Heart right ventricle (tissue), 16 donors: ENCODE measurements at regions not wholly inside any gene's neighbourhood (a gene's known extent, or its start where the extent isn't known, plus 50 kb on each side); places are given as distances from the start of the nearest gene placed in this dataset.

ENCODE experiments used
- ATAC-seq, 8 donors: fragments of 200-7000 bp; cut with Tn5 transposase; one replicate each; pipeline ENCODE4 v1.9.1; 2020; ENCODE audit warnings: mild to moderate bottlenecking in 8 of 8, moderate library complexity in 8 of 8, moderate number of reproducible peaks in 1 of 8
- DNase-seq, 2 donors: peaks; one replicate each; pipeline ENCODE4 v3.0.0-alpha.2; 2020
- H3K27ac ChIP-seq, 10 donors: fragments of 200-600 bp; sonication (generic) in 2 of 10; one replicate each; pipeline versions ENCODE4 v1.5.0 to v1.8.0; 2020 to 2022; ENCODE audit warnings: mild to moderate bottlenecking in 3 of 10
- H3K27me3 ChIP-seq, 7 donors: fragments of 200-600 bp; one replicate each; pipeline ENCODE4 v1.8.0; 2021 to 2022; ENCODE audit warnings: mild to moderate bottlenecking in 2 of 7
- H3K36me3 ChIP-seq, 9 donors: fragments of 200-600 bp; sonication (generic) in 1 of 9; one replicate each; pipeline versions ENCODE4 v1.5.0 to v1.8.0; 2020 to 2022; ENCODE audit warnings: mild to moderate bottlenecking in 2 of 9
- H3K4me1 ChIP-seq, 9 donors: fragments of 200-600 bp; sonication (generic) in 1 of 9; one replicate each; pipeline versions ENCODE4 v1.5.0 to v1.8.0; 2020 to 2022; ENCODE audit warnings: mild to moderate bottlenecking in 4 of 9
- H3K4me3 ChIP-seq, 10 donors: fragments of 200-600 bp; sonication (generic) in 2 of 10; one replicate each; pipeline versions ENCODE4 v1.5.0 to v1.8.0; 2020 to 2022; ENCODE audit warnings: mild to moderate bottlenecking in 7 of 10, moderate library complexity in 2 of 10
- H3K9me3 ChIP-seq, 11 donors: fragments of 200-600 bp in 10 of 11; sonication (generic) in 2 of 11; one replicate each; pipeline versions ENCODE4 v1.5.0 to v1.8.0; 2013 to 2022; ENCODE audit warnings: mild to moderate bottlenecking in 2 of 11, control low read depth in 1 of 11, moderate library complexity in 1 of 11
- WGBS, 2 donors: extraction: QIAGEN DNeasy Blood & Tissue Kit; methylation state at CpG; one replicate each; pipeline ENCODE4 v1.1.7; 2013; ENCODE audit warnings: inconsistent platforms in 1 of 2; 5-methylcytosine and 5-hydroxymethylcytosine counted together
- intact Hi-C, 10 donors: fragments of 100-400 bp; cut with DNase I; formaldehyde crosslinking; loops; one replicate each; pipeline versions ENCODE4 v1.11.1 to v1.14.2; 2022
- TF ChIP-seq, protein P1 (sequence below), 9 donors: fragments of 200-600 bp; sonication (generic) in 2 of 9; IDR thresholded peaks; one replicate each; pipeline versions ENCODE4 v1.5.0 to v1.8.0; 2021 to 2022; ENCODE audit warnings: antibody characterized with exemption in 9 of 9, mild to moderate bottlenecking in 5 of 9, moderate library complexity in 1 of 9
- donor health status: Arrhythmogenic right ventricular cardiomyopathy.
- donor health status: ischemic (EF 13 %, LVEDD 7.1; RV severe dilation, severe dysfunction).
- donor health status: healthy with polysubstance abuse.
- donor health status: DM: no; HTN: yes; CAD: no.
- donor health status: DM: no; HTN: no; CAD: no.
- donor health status: ischemic (EF 25% LVEDD 6.9; RV normal size, moderate dysfunction).
- donor health status: ischemic (EF 25% LVEDD 5.7; RV mildly dilated, moderate dysfunction).
- donor health status: healthy.
- donor health status: DM: yes; HTN: yes; CAD: no.
- donor health status: Ischemic cardiomyopathy.
- donor health status: ischemic (EF 35%, LVEDD 5.7; RV mildly dilated, moderate dysfunction).
- donor health status: nonischemic (EF 11% LVEDD 7.7; RV severe dilation, severe dysfunction).
- donor health status: DM: yes; HTN: yes; CAD: no.
- donor health status: PGD.
- donor health status: ischemic (EF 29% LVEDD 5.4; RV normal size, mild dysfunction).
- donor health status: nonischemic (EF 23%, LVEDD 6.1; RV moderate dilation, normal function).

DNA sequence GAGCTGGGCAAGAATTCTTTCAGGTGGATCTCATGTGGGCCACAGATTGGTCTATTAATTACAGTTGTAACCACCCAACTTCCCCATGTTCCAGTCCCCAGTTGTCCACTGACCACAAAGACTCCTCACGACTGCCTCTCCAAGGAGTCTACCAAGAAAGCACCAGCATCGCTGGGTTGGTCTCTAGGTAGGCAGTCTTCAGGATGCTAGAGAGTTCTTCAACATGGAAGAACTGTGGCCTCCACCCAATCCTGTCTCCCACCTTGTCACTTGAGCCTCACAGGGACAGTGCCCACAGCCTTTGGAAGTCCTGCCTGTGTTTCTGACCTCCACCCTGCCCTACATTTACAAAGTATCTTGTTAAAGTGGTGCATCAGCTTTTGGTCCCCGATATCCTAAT, 184.7 kb upstream of the FN1 start:
- Histone ChIP-seq H3K27me3 (no peaks in the 10 kb centered on the region), H3K36me3 (no peaks in the 10 kb centered on the region), H3K9me3 (peaks cover 0 to 6% (median 0%) of the 10 kb centered on the region in 11 donors), H3K27ac (no peak overlapping the region), H3K4me1 (peaks cover 0 to 36% (median 6%) of the 10 kb centered on the region in 9 donors), H3K4me3 (no peak overlapping the region)
- TF ChIP-seq, protein P1, sequence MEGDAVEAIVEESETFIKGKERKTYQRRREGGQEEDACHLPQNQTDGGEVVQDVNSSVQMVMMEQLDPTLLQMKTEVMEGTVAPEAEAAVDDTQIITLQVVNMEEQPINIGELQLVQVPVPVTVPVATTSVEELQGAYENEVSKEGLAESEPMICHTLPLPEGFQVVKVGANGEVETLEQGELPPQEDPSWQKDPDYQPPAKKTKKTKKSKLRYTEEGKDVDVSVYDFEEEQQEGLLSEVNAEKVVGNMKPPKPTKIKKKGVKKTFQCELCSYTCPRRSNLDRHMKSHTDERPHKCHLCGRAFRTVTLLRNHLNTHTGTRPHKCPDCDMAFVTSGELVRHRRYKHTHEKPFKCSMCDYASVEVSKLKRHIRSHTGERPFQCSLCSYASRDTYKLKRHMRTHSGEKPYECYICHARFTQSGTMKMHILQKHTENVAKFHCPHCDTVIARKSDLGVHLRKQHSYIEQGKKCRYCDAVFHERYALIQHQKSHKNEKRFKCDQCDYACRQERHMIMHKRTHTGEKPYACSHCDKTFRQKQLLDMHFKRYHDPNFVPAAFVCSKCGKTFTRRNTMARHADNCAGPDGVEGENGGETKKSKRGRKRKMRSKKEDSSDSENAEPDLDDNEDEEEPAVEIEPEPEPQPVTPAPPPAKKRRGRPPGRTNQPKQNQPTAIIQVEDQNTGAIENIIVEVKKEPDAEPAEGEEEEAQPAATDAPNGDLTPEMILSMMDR (IDR thresholded peaks at IDR 0.05) = no peak
- intact Hi-C loops = no loop called here
- ATAC-seq = no peak
- no peak for DNase-seq
- 98 to 99% methylated on average over 3 of the region's 3 CpGs for WGBS, 2 donors

DNA sequence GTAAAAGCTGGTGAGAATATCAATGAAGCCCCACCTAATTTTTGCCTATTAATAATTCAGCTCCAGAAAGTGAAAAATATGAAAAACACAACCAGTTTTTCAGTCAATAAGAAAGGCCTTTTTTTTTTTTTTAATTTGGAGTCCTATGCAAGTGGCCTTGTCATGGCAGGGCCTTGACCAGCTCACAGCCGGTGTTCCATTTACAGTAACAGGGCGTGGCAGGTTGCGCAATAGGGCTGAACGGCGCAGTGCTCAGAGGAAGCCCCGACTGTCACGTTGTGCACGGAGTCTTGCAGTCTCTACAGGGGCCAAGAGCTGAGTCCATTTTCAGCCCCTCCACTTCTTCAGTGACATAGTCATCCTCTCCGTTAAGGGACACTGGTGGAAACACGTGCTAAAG, 184.1 kb upstream of the FN1 start:
- DNase-seq (peak in 1 of 2 donors; percentile 35), ATAC-seq (peak in 5 of 8 donors; percentile 34 to 62 (median 44))
- H3K27me3 ChIP-seq = no peaks in the 10 kb centered on the region
- WGBS, 2 donors = 77 to 87% methylated on average over 10 of the region's 10 CpGs
- H3K4me3 ChIP-seq = peak overlapping the region in 1 of 10 donors; percentile 1
- H3K4me1 ChIP-seq = peaks cover 0 to 41% (median 6%) of the 10 kb centered on the region in 9 donors
- H3K9me3 ChIP-seq = peaks cover 0 to 11% (median 0%) of the 10 kb centered on the region in 11 donors
- TF ChIP-seq, protein P1 (IDR thresholded peaks at IDR 0.05) = no peak
- intact Hi-C loops = no loop called here
- no peaks in the 10 kb centered on the region for H3K36me3 ChIP-seq
- H3K27ac ChIP-seq = no peak overlapping the region

DNA sequence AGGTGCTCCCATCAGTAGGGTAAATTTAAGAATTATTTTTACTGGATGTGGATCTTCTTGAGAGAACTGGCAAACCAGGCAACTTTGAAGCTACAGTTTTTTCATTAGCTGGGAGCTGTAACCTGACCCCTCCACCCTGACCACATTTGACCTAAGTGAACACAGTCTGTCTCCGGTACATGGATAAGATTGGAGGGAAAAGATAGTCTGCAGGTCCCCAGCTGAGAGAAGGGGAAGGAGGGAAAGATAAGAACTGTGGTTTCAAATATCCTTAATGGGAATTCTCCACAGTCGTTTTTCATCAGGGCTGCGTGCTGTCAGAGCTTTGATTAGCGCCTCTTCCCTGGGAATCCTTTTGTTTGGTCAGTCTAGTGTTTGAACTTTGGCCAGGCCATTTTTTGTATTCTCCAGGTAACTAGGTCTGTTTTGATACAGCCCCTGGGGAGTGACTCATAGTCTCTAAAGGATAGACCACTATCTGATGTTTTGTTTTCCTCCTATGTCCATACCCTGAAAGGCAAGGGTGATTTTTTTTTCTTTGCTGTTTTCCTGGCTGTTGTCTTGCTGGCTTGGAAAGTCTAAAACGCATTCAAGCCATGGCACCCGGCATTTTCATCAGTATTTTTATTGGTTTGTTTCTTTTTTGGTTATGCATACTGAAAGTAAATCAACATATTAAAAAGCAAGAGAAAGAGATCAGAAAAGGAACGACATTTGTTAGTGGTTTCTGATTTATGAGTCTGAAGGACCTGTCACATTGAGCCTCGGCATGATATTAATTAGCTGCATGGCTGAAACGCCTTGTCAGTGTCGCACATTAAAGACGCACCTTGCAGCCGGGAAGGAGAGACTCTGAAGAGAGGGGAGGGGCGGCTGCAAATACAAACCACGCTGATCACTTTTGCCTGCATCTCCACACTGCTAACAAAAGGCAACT, 183.4 kb upstream of the FN1 start:
- ATAC-seq (peak in 1 of 8 donors; percentile 42), DNase-seq (no peak)
- Histone ChIP-seq H3K36me3 (no peaks in the 10 kb centered on the region), H3K4me1 (peaks cover 0 to 37% (median 6%) of the 10 kb centered on the region in 9 donors), H3K27ac (no peak overlapping the region), H3K9me3 (peaks cover 0 to 11% (median 0%) of the 10 kb centered on the region in 11 donors), H3K4me3 (peak overlapping the region in 1 of 10 donors; percentile 1), H3K27me3 (no peaks in the 10 kb centered on the region)
- intact Hi-C loops = no loop called here
- 32 to 33% methylated on average over 14 of the region's 14 CpGs for WGBS, 2 donors
- TF ChIP-seq, protein P1 (IDR thresholded peaks at IDR 0.05) = no peak

DNA sequence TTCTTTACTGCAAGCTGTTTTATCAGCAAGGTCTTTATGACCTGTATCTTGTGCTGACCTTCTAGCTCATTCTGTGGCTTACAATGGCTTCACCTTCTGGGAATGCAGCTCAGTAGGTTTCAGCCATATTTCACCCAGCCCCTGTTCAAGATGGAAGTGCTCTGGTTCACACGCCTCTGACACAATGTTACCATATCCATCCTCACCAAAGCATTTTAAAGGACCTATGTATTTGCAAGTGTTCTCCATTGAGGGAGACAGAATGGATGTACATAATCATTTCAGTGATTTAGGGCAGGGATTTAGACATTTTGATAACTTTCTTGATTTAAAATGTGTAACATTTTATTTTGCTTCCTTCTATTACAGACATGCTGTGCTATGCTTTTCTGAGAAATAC, 182.3 kb upstream of the FN1 start:
- TF ChIP-seq, protein P1 (IDR thresholded peaks at IDR 0.05) = no peak
- peaks cover 0 to 11% (median 0%) of the 10 kb centered on the region in 11 donors for H3K9me3 ChIP-seq
- H3K36me3 ChIP-seq = no peaks in the 10 kb centered on the region
- 94 to 96% methylated on average over 1 of the region's 1 CpG for WGBS, 2 donors
- H3K27me3 ChIP-seq = no peaks in the 10 kb centered on the region
- DNase-seq (no peak), ATAC-seq (no peak)
- H3K27ac ChIP-seq = no peak overlapping the region
- intact Hi-C loops = no loop called here
- H3K4me1 ChIP-seq = peaks cover 0 to 36% (median 6%) of the 10 kb centered on the region in 9 donors
- H3K4me3 ChIP-seq = no peak overlapping the region
